Medulla oblongata (tissue), 1 donor: ENCODE measurements at regions not wholly inside any gene's neighbourhood (a gene's known extent, or its start where the extent isn't known, plus 50 kb on each side); places are given as distances from the start of the nearest gene placed in this dataset.
A peak's percentile ranks its signal among the peaks of the same experiment; 100 is the strongest.

Experiments
- DNase-seq: peaks from one replicate; pipeline ENCODE4 v3.0.0-alpha.2; 2015; ENCODE audit errors: extremely low spot score

GRCh38 chr6:148090326-148090725 is 252.3 kb upstream of the SASH1 start:
- no peak for DNase-seq

- no peak for DNase-seq
Observed at GRCh38 chr6:148091394-148091793, 251.2 kb upstream of the SASH1 start.

GRCh38 chr6:148103436-148103835 is 239.2 kb upstream of the SASH1 start:
- DNase-seq = no peak

GRCh38 chr6:148104131-148104530 is 238.5 kb upstream of the SASH1 start:
- DNase-seq = no peak

DNA sequence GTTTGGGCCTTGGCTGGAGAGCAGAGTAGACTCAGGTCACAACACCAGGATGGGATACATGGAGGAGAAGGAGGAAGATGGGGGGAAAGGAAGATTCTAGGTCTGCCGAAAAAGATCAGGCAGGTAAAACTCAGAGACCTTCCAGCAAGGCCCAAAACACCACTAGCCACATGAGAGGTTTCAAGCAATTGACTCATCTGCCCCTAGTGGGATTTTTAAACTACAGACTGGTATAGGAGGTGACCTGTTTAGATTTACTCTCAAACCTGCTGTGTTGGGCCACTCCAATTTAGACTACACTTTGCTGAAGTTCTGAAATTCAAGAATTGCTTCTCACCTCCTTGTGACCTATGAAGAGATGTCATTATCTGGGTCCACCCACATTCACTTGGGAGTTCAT is 236.9 kb upstream of the SASH1 start:
- DNase-seq = no peak

- DNase-seq = no peak
Observed at GRCh38 chr6:148107911-148108310, 234.7 kb upstream of the SASH1 start.

- no peak for DNase-seq
Observed at GRCh38 chr6:148109732-148110131, 232.9 kb upstream of the SASH1 start.

DNA sequence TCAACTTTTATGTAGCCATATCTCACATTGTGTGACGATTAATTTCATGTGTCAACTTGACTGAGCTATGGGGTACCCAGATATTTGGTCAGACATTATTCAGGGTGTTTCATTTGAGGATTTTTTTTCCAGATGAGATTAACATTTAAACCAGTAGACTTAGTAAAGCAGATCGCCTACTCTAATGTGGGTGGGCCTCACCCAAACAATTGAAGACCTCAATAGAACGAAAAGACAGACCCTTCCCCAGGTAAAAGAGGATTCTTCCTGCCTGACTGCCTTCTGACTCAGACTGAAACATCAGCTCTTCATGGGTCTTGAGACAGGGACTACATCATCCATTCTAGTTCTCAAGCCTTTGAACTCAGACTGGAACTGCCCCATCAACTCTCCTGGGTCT is 231.7 kb upstream of the SASH1 start:
- no peak for DNase-seq

DNA sequence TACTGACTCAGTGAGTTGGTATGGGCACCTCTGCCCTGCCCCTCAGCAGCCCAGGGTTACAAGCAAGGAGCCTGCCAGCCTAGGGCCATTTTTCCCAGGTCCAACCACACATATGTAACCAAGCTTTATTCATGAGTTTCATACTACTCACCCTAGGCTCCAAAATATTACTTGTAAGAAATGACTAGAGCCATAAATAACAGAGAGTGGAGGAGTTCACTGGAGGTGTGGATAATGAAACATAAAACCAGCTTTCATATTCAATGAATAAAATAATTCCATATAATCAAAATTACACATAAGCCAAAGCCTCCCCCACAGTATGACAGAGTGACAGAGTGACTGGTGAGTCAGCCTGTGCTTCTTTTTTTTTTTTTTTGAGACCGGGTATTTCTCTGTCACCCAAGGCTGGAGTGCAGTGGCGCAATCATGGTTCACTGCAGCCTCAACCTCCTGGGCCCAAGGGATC is 229.8 kb upstream of the SASH1 start:
- DNase-seq = no peak

- DNase-seq = no peak
Observed at GRCh38 chr6:148116001-148116400, 226.6 kb upstream of the SASH1 start.

DNA sequence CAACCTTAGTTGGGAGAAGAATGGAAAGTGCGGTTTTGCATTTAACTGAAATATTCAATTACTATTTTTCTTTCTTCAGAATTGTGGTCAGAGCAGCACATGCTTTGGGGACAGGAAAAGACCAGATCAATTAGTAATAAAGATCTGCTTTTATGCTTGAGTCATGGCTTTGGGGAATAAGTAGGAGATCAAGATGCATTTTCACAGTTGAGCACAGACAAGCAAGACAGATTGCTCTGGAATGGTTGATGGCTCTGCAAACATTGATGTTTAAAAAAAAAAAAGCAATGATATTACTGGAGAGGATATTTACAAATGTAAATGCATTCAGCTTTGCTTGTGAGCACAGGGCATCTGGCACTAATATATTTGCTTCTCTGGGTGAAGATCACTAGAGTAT is 224.4 kb upstream of the SASH1 start:
- DNase-seq = no peak

DNA sequence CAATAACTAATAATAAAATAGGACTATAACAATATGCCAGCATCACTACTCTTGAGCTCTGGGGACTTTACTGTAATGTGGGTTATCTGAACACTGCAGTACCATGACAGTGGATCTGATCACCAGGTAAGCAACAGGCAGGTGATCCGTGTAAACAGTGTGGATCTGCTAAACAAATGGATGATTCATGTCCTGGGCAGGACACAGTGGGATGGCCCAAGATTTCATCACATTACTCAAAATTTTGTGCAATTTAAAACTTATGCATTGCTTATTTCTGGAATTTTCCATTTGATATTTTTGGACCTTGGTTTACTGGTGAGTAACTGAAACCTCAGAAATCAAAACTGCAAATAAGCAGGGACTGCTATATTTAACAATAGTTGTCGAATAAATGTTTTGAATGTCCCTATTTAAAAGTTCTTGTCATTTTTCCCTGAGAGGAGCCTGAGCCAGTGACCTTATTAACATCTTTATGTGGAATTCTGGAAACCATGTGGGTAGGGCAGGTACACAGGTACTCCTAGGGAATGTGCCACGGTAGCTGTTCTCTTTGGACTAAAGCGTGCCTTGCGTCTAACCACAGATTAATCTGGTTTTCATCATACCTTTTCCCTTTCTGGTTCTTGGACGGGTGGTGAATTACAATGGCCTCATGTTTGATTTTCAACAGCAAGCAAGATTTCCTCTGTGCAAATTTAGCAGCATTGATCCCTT is 214.5 kb upstream of the SASH1 start:
- DNase-seq = no peak

DNA sequence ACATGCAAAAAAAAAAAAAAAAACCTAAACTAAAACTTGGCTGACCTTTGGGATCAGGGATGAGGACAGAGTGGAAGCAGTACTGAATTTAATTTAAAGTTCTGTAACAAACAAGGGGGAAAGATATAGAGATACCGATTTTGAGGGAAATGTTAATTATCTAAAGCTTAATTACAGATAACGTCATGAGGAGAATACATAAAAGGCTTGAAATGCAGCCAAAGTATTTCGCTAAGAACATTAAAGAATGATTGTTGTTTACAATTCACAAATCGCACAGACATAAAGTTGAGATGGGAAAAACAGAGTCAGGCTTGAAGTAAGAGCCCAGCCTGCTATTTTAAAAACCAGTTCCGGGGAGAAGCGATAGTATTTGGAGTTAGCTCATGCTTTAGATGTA is 208.0 kb upstream of the SASH1 start:
- DNase-seq = no peak

GRCh38 chr6:148136586-148136985 is 206.1 kb upstream of the SASH1 start:
- no peak for DNase-seq

DNA sequence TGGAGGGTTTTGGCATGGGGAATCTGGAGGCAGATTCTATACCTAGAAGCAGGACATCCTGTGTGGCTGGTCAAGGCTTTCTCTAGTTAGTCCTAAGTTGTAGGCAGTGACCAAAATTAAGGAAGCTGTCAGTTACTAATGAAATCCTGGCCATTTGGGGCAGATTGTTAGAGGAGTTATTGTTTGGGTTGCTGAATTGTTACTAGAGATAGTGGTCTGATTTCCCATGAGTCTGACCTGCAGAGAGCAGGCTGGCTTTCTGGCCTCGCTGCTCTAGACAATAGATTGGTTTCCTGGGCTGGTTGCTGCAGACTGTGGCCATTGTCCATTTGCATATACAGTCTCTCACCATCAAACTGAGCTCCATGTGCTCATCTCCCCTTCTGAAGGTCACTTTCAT is 205.0 kb upstream of the SASH1 start:
- no peak for DNase-seq

GRCh38 chr6:148138573-148138972 is 204.1 kb upstream of the SASH1 start:
- DNase-seq = no peak

- no peak for DNase-seq
Observed at GRCh38 chr6:148140772-148141557, 201.7 kb upstream of the SASH1 start.

- DNase-seq = no peak
Observed at GRCh38 chr6:148142821-148143220, 199.8 kb upstream of the SASH1 start.

- DNase-seq = no peak
Observed at GRCh38 chr6:148143771-148144170, 198.9 kb upstream of the SASH1 start.

DNA sequence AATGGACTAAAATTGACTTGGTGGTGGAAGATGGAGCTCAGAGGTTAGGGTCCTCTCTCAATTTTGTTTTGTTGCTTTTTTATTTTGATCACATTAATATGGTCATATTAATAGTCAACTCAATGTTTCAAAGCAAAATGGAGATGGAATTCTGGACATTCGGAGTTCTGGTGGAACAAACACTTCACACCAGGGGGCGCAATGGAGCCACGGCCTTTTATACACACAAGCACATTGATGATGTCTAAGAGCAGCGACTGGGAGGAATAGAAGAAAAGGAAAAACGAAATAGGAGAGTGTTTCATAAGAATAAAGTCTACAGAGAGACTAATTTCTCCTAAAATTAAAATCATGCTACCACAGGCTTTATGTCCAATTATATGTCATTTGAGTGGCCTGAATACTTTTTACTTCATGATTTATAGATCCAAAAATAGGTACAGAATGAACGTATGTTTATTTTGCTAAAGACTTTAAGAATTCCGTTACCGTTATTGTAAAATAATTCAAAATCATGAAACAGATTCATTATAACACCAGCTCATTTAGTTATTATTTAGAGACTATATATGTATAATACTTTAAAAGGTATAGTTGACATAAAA is 197.6 kb upstream of the SASH1 start:
- DNase-seq = peak; percentile 90

- DNase-seq = no peak
Observed at GRCh38 chr6:148146717-148147462, 195.7 kb upstream of the SASH1 start.

GRCh38 chr6:148147463-148147830 is 195.2 kb upstream of the SASH1 start:
- DNase-seq = no peak
